Neural progenitor cell (in vitro differentiated cells): ENCODE measurements at regions not wholly inside any gene's neighbourhood (a gene's known extent, or its start where the extent isn't known, plus 50 kb on each side); places are given as distances from the start of the nearest gene placed in this dataset.

Experiments used
- CTCF ChIP-seq: fragments of 200-600 bp; sonication (generic); IDR thresholded peaks from 2 replicates; pipeline ENCODE4 v1.5.1; 2017; ENCODE audit warnings: antibody characterized with exemption, mild to moderate bottlenecking
- EZH2 ChIP-seq: fragments of 200-600 bp; sonication (generic); IDR thresholded peaks from 2 replicates; pipeline ENCODE4 v1.6.1; 2017; ENCODE audit warnings: antibody characterized with exemption, mild to moderate bottlenecking, moderate library complexity
- EZH2phosphoT487 ChIP-seq: fragments of 200-600 bp; sonication (generic); IDR thresholded peaks from 2 replicates; pipeline ENCODE4 v1.6.1; 2017; ENCODE audit warnings: antibody characterized with exemption

- no peak for TF ChIP-seq EZH2
- TF ChIP-seq CTCF: no peak
- no peak for TF ChIP-seq EZH2phosphoT487
These were observed 173.3 kb upstream of the SPRED2 start for GRCh38 chr2:65605743-65606058.
